ENCODE measurements at regions not wholly inside any gene's neighbourhood (a gene's known extent, or its start where the extent isn't known, plus 50 kb on each side); places are given as distances from the start of the nearest gene placed in this dataset.

- TF ChIP-seq CTCF (IDR thresholded peaks at IDR 0.05) (no peak), POLR2A (IDR thresholded peaks at IDR 0.05) (no peak)
Measured at GRCh38 chr11:33545931-33546330, 154.7 kb downstream of the C11orf91 start.

All from heart left ventricle (tissue), 13 donors.